ENCODE measurements at regions not wholly inside any gene's neighbourhood (a gene's known extent, or its start where the extent isn't known, plus 50 kb on each side); places are given as distances from the start of the nearest gene placed in this dataset.

DNA sequence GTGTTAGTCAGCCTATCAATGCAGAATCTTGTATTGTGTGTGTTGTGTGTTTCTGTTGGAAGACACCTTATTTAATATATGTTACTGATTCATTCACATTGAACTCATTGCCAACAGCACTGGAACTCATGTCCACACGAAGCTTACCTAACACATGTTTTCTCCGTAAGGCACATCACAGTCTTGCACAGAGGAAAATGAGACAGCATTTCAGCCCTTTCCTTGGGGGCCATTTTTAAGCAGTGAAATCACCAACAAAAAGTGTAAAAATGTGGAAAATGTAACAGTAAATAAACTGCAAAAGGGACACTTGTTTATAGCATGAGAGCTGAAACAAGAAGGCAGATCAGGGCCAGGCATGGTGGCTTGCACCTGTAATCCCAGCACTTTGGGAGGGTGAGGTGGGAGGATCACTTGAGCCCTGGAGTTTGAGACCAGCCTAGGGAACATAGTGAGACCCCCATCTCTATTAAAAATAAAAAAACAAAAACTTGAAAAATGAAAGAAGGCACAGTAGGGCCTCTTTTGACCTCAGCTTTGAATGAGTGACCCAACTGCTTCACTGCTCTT, 306.0 kb downstream of the MYCN start:
- DNase-seq, result no peak
- peaks cover 2% of the 10 kb centered on the region for H3K9me3 ChIP-seq (ENCODE audit: severe bottlenecking)
- TF ChIP-seq, protein P1, sequence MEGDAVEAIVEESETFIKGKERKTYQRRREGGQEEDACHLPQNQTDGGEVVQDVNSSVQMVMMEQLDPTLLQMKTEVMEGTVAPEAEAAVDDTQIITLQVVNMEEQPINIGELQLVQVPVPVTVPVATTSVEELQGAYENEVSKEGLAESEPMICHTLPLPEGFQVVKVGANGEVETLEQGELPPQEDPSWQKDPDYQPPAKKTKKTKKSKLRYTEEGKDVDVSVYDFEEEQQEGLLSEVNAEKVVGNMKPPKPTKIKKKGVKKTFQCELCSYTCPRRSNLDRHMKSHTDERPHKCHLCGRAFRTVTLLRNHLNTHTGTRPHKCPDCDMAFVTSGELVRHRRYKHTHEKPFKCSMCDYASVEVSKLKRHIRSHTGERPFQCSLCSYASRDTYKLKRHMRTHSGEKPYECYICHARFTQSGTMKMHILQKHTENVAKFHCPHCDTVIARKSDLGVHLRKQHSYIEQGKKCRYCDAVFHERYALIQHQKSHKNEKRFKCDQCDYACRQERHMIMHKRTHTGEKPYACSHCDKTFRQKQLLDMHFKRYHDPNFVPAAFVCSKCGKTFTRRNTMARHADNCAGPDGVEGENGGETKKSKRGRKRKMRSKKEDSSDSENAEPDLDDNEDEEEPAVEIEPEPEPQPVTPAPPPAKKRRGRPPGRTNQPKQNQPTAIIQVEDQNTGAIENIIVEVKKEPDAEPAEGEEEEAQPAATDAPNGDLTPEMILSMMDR (IDR thresholded peaks at IDR 0.05; ENCODE audit: low read depth, low read length), result no peak

DNA sequence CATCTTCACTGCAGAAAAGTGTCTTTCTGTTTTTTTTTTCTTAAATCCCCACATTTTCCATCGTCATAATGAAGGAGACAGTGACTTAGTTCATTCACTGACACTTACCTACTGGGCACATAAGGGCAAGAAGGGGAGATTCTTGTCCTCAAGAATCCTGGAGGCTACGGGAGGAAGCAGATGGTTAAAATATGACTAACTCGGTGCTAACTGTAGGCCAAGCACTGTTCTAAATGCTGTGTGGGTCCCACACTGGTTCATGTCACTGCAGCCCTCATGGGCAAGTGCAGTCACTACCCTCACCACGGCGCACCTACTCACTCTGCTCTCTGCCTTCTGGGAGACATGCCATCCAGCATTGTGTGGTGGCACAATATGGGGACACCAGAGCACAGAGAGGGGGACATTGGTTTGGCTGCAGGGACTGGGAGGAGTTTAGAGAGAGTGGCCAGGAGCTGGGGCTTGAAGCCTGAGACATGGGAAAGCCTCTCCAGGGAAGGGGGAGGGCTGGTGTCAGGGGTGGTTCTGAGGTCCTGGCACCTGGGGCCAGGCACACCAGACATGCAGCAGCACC, 305.2 kb downstream of the MYCN start:
- no peak for DNase-seq
- Histone ChIP-seq H3K27ac (no peak overlapping the region), H3K9me3 (ENCODE audit: severe bottlenecking) (peaks cover 2% of the 10 kb centered on the region), H3K4me3 (ENCODE audit: low read depth, low read length) (no peak overlapping the region), H3K36me3 (no peaks in the 10 kb centered on the region), H3K27me3 (ENCODE audit: insufficient read depth, low read depth, severe bottlenecking) (no peaks in the 10 kb centered on the region)
- TF ChIP-seq, protein P1 (IDR thresholded peaks at IDR 0.05; ENCODE audit: low read depth, low read length), result no peak

More for the DNA sequence above, 306.0 kb downstream of the MYCN start:
- H3K36me3 ChIP-seq, result no peaks in the 10 kb centered on the region
- no peak overlapping the region for H3K27ac ChIP-seq
- no peaks in the 10 kb centered on the region for H3K27me3 ChIP-seq (ENCODE audit: insufficient read depth, low read depth, severe bottlenecking)
- no peak overlapping the region for H3K4me3 ChIP-seq (ENCODE audit: low read depth, low read length)

DNA sequence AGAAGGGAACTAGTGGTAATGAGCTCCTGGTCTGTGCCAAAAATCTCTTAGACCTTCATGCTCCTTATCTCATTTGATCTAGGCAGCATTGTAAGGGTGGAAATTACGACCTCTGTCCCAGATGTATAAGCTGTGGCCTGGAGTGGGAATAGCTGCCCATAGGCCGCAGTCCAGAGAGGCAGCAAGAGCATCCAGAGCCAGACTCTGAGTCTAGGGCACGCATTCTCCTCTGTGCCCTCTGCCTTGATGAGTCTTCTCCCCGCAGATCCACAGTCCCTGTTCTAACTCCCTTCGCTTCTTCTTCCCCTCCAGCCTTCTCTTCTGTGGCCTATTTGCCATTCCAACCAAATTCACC, 304.6 kb downstream of the MYCN start:
- no peak for DNase-seq

DNA sequence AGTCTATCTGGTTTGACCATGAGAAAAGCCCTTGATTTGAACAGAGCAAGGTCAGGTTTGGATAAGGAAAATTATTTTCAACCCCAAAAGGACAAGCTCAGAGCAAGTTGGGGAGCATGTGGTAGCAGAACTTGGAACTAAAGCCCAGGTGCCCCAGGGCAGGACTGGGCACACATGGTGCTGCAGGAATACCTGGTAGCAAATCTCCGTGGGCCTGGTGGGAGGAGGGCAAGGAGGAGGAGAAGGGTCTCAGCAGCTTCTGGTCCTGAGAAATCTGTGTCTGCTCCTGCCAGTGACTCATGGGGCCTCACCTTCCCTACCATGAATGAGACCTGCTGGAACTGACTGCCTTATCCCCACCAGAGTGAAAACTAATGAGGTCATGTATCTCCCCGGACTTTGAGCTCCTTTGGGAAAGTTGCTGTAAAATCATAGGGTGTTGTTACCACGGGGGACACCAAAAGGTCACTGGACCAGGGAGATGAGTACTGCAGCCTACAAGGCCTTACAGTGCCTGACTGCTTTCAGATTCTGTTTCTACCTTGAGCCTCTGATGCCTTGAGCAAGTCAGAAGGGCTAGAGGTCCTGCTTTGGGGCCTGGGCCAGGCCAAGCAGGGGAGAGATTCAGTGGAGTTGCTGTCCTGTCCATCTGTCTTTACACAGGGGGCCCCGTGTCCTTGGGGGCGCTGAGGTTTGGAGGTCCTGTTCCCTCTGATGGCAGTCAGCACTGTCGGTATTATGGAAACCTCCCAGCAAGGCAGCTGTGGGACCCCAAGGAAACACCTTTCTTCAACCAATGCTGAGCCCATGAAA, 304.0 kb downstream of the MYCN start:
- Histone ChIP-seq H3K36me3 (no peaks in the 10 kb centered on the region), H3K4me3 (ENCODE audit: low read depth, low read length) (no peak overlapping the region), H3K9me3 (ENCODE audit: severe bottlenecking) (peaks cover 2% of the 10 kb centered on the region), H3K27me3 (ENCODE audit: insufficient read depth, low read depth, severe bottlenecking) (no peaks in the 10 kb centered on the region), H3K27ac (no peak overlapping the region)
- no peak for DNase-seq
- TF ChIP-seq, protein P1 (IDR thresholded peaks at IDR 0.05; ENCODE audit: low read depth, low read length), result no peak

More for the DNA sequence above, 304.6 kb downstream of the MYCN start:
- H3K27ac ChIP-seq, result no peak overlapping the region
- TF ChIP-seq, protein P1 (IDR thresholded peaks at IDR 0.05; ENCODE audit: low read depth, low read length), result no peak
- H3K4me3 ChIP-seq (ENCODE audit: low read depth, low read length), result no peak overlapping the region
- H3K36me3 ChIP-seq, result no peaks in the 10 kb centered on the region
- peaks cover 2% of the 10 kb centered on the region for H3K9me3 ChIP-seq (ENCODE audit: severe bottlenecking)
- H3K27me3 ChIP-seq (ENCODE audit: insufficient read depth, low read depth, severe bottlenecking), result no peaks in the 10 kb centered on the region

DNA sequence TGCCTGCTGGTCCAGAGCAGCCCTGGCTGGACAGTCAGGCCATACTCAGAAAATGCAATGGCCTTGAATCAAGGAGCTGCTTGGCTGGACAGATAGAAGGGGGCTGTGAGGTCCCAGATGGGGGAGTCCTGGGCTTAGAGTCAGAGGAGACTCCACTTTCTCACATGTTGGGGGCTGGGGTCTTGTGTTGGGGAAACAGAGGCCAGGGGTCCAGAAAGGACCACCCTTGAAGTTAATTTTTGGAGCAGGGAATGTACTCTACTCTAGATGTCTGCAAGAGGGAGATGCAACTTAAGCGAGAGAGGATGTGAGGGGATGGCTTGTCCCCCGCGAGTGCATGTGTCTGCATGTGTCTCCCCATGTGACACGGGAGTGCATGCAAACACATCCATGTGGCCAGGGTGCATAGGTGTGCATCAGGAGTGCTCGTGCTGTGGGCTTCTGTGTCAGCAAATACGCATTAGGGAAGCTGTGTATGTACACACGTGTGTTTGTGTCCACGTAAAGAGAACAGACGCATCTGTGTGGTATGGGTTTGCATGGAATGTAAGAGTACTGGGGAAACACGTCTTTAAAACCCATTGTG, 303.2 kb downstream of the MYCN start:
- DNase-seq, result no peak
- H3K27me3 ChIP-seq (ENCODE audit: insufficient read depth, low read depth, severe bottlenecking), result no peaks in the 10 kb centered on the region
- TF ChIP-seq, protein P1 (IDR thresholded peaks at IDR 0.05; ENCODE audit: low read depth, low read length), result no peak

More for the DNA sequence above, 303.2 kb downstream of the MYCN start:
- H3K9me3 ChIP-seq (ENCODE audit: severe bottlenecking), result peaks cover 2% of the 10 kb centered on the region
- H3K36me3 ChIP-seq, result no peaks in the 10 kb centered on the region
- H3K27ac ChIP-seq, result no peak overlapping the region
- H3K4me3 ChIP-seq (ENCODE audit: low read depth, low read length), result no peak overlapping the region

Measured in WERI-Rb-1 (cell line).